NT2/D1 (cell line): ENCODE measurements at regions not wholly inside any gene's neighbourhood (a gene's known extent, or its start where the extent isn't known, plus 50 kb on each side); places are given as distances from the start of the nearest gene placed in this dataset.

ENCODE experiments used
- DNase-seq: peaks from one replicate; pipeline ENCODE4 v3.0.0-alpha.2; 2011; ENCODE audit warnings: low read depth, low spot score
- H3K27me3 ChIP-seq: 2 replicates; pipeline ENCODE4 v1.6.0; 2011; ENCODE audit warnings: mild to moderate bottlenecking; ENCODE audit not compliant: insufficient read length, insufficient read depth
- H3K36me3 ChIP-seq: 2 replicates; pipeline ENCODE4 v1.6.1; 2011; ENCODE audit warnings: mild to moderate bottlenecking, low read length, mixed read lengths; ENCODE audit not compliant: insufficient read depth, insufficient read length
- H3K4me1 ChIP-seq: 2 replicates; pipeline ENCODE4 v1.5.1; 2011; ENCODE audit not compliant: insufficient read depth, insufficient read length
- H3K4me3 ChIP-seq: 2 replicates; pipeline ENCODE4 v1.5.1; 2011; ENCODE audit warnings: low read depth; ENCODE audit not compliant: insufficient read length
- H3K9ac ChIP-seq: 2 replicates; pipeline ENCODE4 v1.6.0; 2011; ENCODE audit warnings: low read depth; ENCODE audit not compliant: insufficient read length
- H3K9me3 ChIP-seq: 2 replicates; pipeline ENCODE4 v1.5.1; 2011; ENCODE audit warnings: mild to moderate bottlenecking, low read length; ENCODE audit not compliant: insufficient read depth
- SUZ12 ChIP-seq: IDR thresholded peaks from 2 replicates; pipeline ENCODE4 v1.6.1; 2011; ENCODE audit not compliant: insufficient read length, insufficient read depth; ENCODE audit errors: extremely low read depth
- YY1 ChIP-seq: IDR thresholded peaks from 2 replicates; pipeline ENCODE4 v1.6.1; 2011; ENCODE audit not compliant: insufficient read length, insufficient read depth
- ZNF274 ChIP-seq: IDR thresholded peaks from 2 replicates; pipeline ENCODE4 v1.6.1; 2011; ENCODE audit warnings: mild to moderate bottlenecking, low read depth, low read length

- Histone ChIP-seq H3K9me3 (no peaks in the 10 kb centered on the region; the same call in 1 of the 2 replicates), H3K4me3 (no peak overlapping the region), H3K36me3 (no peaks in the 10 kb centered on the region), H3K4me1 (no peaks in the 10 kb centered on the region), H3K9ac (no peak overlapping the region), H3K27me3 (no peaks in the 10 kb centered on the region)
- no peak for DNase-seq
- no peak for TF ChIP-seq YY1
- no peak for TF ChIP-seq ZNF274
- no peak for TF ChIP-seq SUZ12
Measured at GRCh38 chr6:81984599-81984998, 232.1 kb upstream of the TENT5A start.

- no peaks in the 10 kb centered on the region for H3K4me1 ChIP-seq
- DNase-seq = no peak
- no peaks in the 10 kb centered on the region for H3K27me3 ChIP-seq
- no peaks in the 10 kb centered on the region; the same call in 1 of the 2 replicates for H3K9me3 ChIP-seq
- H3K9ac ChIP-seq = no peak overlapping the region
- TF ChIP-seq SUZ12 = no peak
- TF ChIP-seq ZNF274 = no peak
- TF ChIP-seq YY1 = no peak
- no peak overlapping the region for H3K4me3 ChIP-seq
- no peaks in the 10 kb centered on the region for H3K36me3 ChIP-seq
Measured at GRCh38 chr6:81981812-81982211, 229.3 kb upstream of the TENT5A start.

- DNase-seq = no peak
- Histone ChIP-seq H3K9me3 (no peaks in the 10 kb centered on the region; the same call in 1 of the 2 replicates), H3K4me1 (no peaks in the 10 kb centered on the region), H3K27me3 (no peaks in the 10 kb centered on the region), H3K4me3 (no peak overlapping the region), H3K36me3 (no peaks in the 10 kb centered on the region), H3K9ac (no peak overlapping the region)
- TF ChIP-seq ZNF274 (no peak), SUZ12 (no peak), YY1 (no peak)
Measured at GRCh38 chr6:81979767-81980166, 227.3 kb upstream of the TENT5A start.

- no peak overlapping the region for H3K9ac ChIP-seq
Measured at GRCh38 chr6:81979329-81979728, 226.8 kb upstream of the TENT5A start.

GRCh38 chr6:81978230-81978629 lies 225.7 kb upstream of the TENT5A start:
- H3K9ac ChIP-seq = no peak overlapping the region
- H3K9me3 ChIP-seq = no peaks in the 10 kb centered on the region; the same call in 1 of the 2 replicates
- DNase-seq = no peak
- H3K4me1 ChIP-seq = no peaks in the 10 kb centered on the region
- H3K36me3 ChIP-seq = no peaks in the 10 kb centered on the region
- no peaks in the 10 kb centered on the region for H3K27me3 ChIP-seq
- no peak for TF ChIP-seq YY1
- no peak for TF ChIP-seq ZNF274
- TF ChIP-seq SUZ12 = no peak
- no peak overlapping the region for H3K4me3 ChIP-seq

More at GRCh38 chr6:81979329-81979728, 226.8 kb upstream of the TENT5A start:
- Histone ChIP-seq H3K36me3 (no peaks in the 10 kb centered on the region), H3K4me3 (no peak overlapping the region), H3K9me3 (no peaks in the 10 kb centered on the region; the same call in 1 of the 2 replicates), H3K4me1 (no peaks in the 10 kb centered on the region), H3K27me3 (no peaks in the 10 kb centered on the region)
- DNase-seq = no peak
- TF ChIP-seq SUZ12 (no peak), YY1 (no peak), ZNF274 (no peak)

- Histone ChIP-seq H3K4me3 (no peak overlapping the region), H3K4me1 (no peaks in the 10 kb centered on the region), H3K9ac (no peak overlapping the region), H3K27me3 (no peaks in the 10 kb centered on the region), H3K9me3 (no peaks in the 10 kb centered on the region; the same call in 1 of the 2 replicates), H3K36me3 (no peaks in the 10 kb centered on the region)
- TF ChIP-seq YY1 (no peak), ZNF274 (no peak), SUZ12 (no peak)
- DNase-seq = no peak
Measured at GRCh38 chr6:81977486-81977885, 225.0 kb upstream of the TENT5A start.

GRCh38 chr6:81969814-81970213 lies 217.3 kb upstream of the TENT5A start:
- no peaks in the 10 kb centered on the region for H3K27me3 ChIP-seq
- H3K9me3 ChIP-seq = no peaks in the 10 kb centered on the region
- H3K4me1 ChIP-seq = peaks cover 2% of the 10 kb centered on the region
- H3K36me3 ChIP-seq = no peaks in the 10 kb centered on the region
- no peak overlapping the region for H3K9ac ChIP-seq
- DNase-seq = peak; percentile 6
- no peak for TF ChIP-seq YY1
- H3K4me3 ChIP-seq = no peak overlapping the region

- TF ChIP-seq YY1 (no peak), SUZ12 (no peak), ZNF274 (no peak)
- Histone ChIP-seq H3K4me3 (no peak overlapping the region), H3K9ac (no peak overlapping the region), H3K27me3 (no peaks in the 10 kb centered on the region), H3K4me1 (peaks cover 2% of the 10 kb centered on the region), H3K9me3 (no peaks in the 10 kb centered on the region), H3K36me3 (no peaks in the 10 kb centered on the region)
- DNase-seq = no peak
Measured at GRCh38 chr6:81969011-81969410, 216.5 kb upstream of the TENT5A start.
